ENCODE measurements at regions not wholly inside any gene's neighbourhood (a gene's known extent, or its start where the extent isn't known, plus 50 kb on each side); places are given as distances from the start of the nearest gene placed in this dataset.

- ChIA-PET RAD21 (ENCODE audit: unreplicated experiment) (no interaction called here), POLR2A (no interaction called here), SMC1A (ENCODE audit: uncharacterized antibody, unreplicated experiment) (no interaction called here), CTCF (no interaction called here)
- Histone ChIP-seq H2AFZ (ENCODE audit: control insufficient read depth, low read depth, low read length) (no peak overlapping the region), H3K4me2 (ENCODE audit: control insufficient read depth, insufficient read depth) (no peak overlapping the region), H3K9ac (ENCODE audit: control insufficient read depth, insufficient read depth, low read length) (no peak overlapping the region), H3K4me1 (ENCODE audit: control insufficient read depth, insufficient read depth, low read length) (no peaks in the 10 kb centered on the region), H3K79me2 (ENCODE audit: control insufficient read depth, insufficient read depth, low read length) (no peaks in the 10 kb centered on the region), H4K20me1 (ENCODE audit: control insufficient read depth, insufficient read depth) (no peaks in the 10 kb centered on the region), H3K36me3 (ENCODE audit: control insufficient read depth in 2 of 2, insufficient read depth in 2 of 2, low read length in 1 of 2) (no peaks in the 10 kb centered on the region), H3K4me3 (no peak overlapping the region), H3K9me3 (replicated peaks; ENCODE audit: control insufficient read depth, insufficient read depth, low read length) (no peaks in the 10 kb centered on the region), H3K27me3 (replicated peaks in 1 of 2; ENCODE audit: control insufficient read depth in 2 of 2, insufficient read depth in 2 of 2, low read length in 1 of 2) (no peaks in the 10 kb centered on the region), H3K27ac (ENCODE audit: control insufficient read depth, insufficient read depth) (no peak overlapping the region)
- no peak for ATAC-seq
- FAIRE-seq, result no peak
- TF ChIP-seq HDGF (IDR thresholded peaks at IDR 0.05), result no peak
- no peak for TF ChIP-seq POLR2A (IDR thresholded peaks at IDR 0.05; ENCODE audit: low read depth, low read length)
- TF ChIP-seq ATF3 (IDR thresholded peaks at IDR 0.05; ENCODE audit: borderline replicate concordance, extremely low read depth, low read depth, low read length), result no peak
- TF ChIP-seq SREBF1 (IDR thresholded peaks at IDR 0.05; ENCODE audit: low read length), result no peak
- TF ChIP-seq, protein P1, sequence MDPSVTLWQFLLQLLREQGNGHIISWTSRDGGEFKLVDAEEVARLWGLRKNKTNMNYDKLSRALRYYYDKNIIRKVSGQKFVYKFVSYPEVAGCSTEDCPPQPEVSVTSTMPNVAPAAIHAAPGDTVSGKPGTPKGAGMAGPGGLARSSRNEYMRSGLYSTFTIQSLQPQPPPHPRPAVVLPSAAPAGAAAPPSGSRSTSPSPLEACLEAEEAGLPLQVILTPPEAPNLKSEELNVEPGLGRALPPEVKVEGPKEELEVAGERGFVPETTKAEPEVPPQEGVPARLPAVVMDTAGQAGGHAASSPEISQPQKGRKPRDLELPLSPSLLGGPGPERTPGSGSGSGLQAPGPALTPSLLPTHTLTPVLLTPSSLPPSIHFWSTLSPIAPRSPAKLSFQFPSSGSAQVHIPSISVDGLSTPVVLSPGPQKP (IDR thresholded peaks at IDR 0.05; ENCODE audit: low read depth, low read length), result no peak
- TF ChIP-seq ZZZ3 (IDR thresholded peaks at IDR 0.05; ENCODE audit: control insufficient read depth, insufficient read length, low read depth), result no peak
- no peak for TF ChIP-seq NR2F1 (conservative IDR thresholded peaks at IDR 0.05)
- TF ChIP-seq SREBF2 (IDR thresholded peaks at IDR 0.05; ENCODE audit: low read length), result no peak
- TF ChIP-seq ASH2L (IDR thresholded peaks at IDR 0.05; ENCODE audit: borderline replicate concordance, low read depth), result no peak
- TF ChIP-seq, protein P2, sequence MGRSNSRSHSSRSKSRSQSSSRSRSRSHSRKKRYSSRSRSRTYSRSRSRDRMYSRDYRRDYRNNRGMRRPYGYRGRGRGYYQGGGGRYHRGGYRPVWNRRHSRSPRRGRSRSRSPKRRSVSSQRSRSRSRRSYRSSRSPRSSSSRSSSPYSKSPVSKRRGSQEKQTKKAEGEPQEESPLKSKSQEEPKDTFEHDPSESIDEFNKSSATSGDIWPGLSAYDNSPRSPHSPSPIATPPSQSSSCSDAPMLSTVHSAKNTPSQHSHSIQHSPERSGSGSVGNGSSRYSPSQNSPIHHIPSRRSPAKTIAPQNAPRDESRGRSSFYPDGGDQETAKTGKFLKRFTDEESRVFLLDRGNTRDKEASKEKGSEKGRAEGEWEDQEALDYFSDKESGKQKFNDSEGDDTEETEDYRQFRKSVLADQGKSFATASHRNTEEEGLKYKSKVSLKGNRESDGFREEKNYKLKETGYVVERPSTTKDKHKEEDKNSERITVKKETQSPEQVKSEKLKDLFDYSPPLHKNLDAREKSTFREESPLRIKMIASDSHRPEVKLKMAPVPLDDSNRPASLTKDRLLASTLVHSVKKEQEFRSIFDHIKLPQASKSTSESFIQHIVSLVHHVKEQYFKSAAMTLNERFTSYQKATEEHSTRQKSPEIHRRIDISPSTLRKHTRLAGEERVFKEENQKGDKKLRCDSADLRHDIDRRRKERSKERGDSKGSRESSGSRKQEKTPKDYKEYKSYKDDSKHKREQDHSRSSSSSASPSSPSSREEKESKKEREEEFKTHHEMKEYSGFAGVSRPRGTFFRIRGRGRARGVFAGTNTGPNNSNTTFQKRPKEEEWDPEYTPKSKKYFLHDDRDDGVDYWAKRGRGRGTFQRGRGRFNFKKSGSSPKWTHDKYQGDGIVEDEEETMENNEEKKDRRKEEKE (IDR thresholded peaks at IDR 0.05), result no peak
- no peak for TF ChIP-seq IRF3 (IDR thresholded peaks at IDR 0.05)
- no peak for TF ChIP-seq KDM1A (IDR thresholded peaks at IDR 0.05; ENCODE audit: borderline replicate concordance)
- no peak for TF ChIP-seq BCL3 (IDR thresholded peaks at IDR 0.05; ENCODE audit: borderline replicate concordance, insufficient read depth, low read depth, low read length, poor library complexity, severe bottlenecking)
- WGBS (ENCODE audit: insufficient coverage, insufficient replicate concordance, low lambda C conversion rate, missing lambda C conversion rate), result 23% methylated on average over 12 of the region's 12 CpGs
- no peak for DNase-seq (ENCODE audit: low read depth, low spot score)
- in situ Hi-C loops (cut with MboI), result no loop called here
- intact Hi-C loops (cut with micrococcal nuclease; ENCODE audit: unreplicated experiment), result no loop called here
- no TSS peak for BruUV-seq (replicated peaks)
Observed at GRCh38 chr5:167096816-167097215, 1194.6 kb upstream of the WWC1 start.

Data from GM12878 (cell line).